C4-2B (cell line): ENCODE measurements at regions not wholly inside any gene's neighbourhood (a gene's known extent, or its start where the extent isn't known, plus 50 kb on each side); places are given as distances from the start of the nearest gene placed in this dataset.

Source experiments
- ZFX ChIP-seq: fragments of 450-650 bp; IDR thresholded peaks from 2 replicates; pipeline ENCODE4 v1.6.1; 2017
- TF ChIP-seq, protein P1 (sequence below): fragments of 450-650 bp; conservative IDR thresholded peaks from 2 replicates; pipeline ENCODE4 v1.5.1; 2017; ENCODE audit warnings: mild to moderate bottlenecking

DNA sequence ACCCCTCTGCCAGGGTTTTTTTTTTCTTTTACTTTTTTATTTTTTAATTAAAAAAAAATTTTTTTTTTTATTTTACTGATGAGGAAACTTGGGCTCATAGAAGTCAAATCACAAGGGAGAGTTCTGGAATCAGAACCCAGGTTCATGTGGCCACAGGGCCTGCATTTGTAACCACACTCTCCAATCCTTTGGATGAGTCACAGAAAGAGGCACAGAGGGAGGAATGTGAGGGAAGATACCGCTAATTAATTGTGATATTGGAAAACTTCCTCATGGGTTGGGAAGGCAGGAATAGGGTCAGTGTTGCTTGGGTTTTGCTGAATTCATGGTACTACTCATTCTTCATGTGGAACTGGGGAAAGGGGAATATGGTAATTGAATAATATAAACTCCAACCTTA lies 132.9 kb upstream of the SLC6A11 start:
- TF ChIP-seq, protein P1, sequence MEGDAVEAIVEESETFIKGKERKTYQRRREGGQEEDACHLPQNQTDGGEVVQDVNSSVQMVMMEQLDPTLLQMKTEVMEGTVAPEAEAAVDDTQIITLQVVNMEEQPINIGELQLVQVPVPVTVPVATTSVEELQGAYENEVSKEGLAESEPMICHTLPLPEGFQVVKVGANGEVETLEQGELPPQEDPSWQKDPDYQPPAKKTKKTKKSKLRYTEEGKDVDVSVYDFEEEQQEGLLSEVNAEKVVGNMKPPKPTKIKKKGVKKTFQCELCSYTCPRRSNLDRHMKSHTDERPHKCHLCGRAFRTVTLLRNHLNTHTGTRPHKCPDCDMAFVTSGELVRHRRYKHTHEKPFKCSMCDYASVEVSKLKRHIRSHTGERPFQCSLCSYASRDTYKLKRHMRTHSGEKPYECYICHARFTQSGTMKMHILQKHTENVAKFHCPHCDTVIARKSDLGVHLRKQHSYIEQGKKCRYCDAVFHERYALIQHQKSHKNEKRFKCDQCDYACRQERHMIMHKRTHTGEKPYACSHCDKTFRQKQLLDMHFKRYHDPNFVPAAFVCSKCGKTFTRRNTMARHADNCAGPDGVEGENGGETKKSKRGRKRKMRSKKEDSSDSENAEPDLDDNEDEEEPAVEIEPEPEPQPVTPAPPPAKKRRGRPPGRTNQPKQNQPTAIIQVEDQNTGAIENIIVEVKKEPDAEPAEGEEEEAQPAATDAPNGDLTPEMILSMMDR, result no peak
- TF ChIP-seq ZFX, result no peak
